DMS 273 (cell line): ENCODE measurements at regions not wholly inside any gene's neighbourhood (a gene's known extent, or its start where the extent isn't known, plus 50 kb on each side); places are given as distances from the start of the nearest gene placed in this dataset.
A peak's percentile ranks its signal among the peaks of the same experiment; 100 is the strongest.
"Not testable (repeated sequence)": the region's sequence is repeated elsewhere in the genome, so short reads cannot be mapped to it uniquely, and the experiment has no call there.

Source experiments
- DNase-seq: peaks from one replicate; lab custom pipeline; 2025; ENCODE audit not compliant: unreplicated experiment; lab: John Stamatoyannopoulos, UW

DNA sequence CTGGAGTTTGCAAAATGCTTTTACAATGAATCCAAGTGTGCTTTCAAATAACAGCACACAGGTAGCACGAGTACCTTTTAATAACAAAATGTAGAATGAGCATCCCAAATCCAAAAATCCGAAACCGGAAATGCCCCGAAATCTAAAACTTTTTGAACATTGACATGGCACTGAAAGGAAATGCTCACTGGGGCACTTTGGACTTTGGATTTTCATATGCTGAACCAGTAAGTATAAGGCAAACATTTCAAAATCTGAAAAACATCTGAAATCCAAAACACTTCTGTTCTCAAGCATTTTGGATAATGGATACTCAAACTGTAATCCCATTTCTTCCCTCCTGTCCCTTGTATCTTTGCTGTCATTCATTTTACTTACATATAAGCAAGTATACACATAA is 50.1 kb downstream of the GCNT4 start:
- no peak for DNase-seq

DNA sequence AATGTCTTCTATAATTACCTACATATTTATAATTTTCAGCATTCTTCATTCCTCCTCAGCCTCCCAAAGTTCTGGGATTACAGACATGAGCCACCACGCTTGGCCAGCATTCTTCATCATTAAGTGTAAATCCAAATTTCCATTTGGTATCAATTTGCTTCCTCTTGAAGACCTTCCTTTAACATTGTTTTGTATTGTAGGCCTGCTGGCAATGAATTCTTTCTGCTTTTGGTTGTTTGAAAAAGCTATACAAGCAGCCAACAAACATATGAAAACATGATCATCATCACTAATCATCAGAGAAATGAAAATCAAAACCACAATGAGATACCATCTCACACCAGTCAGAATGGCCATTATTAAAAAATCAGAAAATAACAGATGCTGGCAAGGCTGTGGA is 56.4 kb downstream of the GCNT4 start:
- DNase-seq: no peak

DNA sequence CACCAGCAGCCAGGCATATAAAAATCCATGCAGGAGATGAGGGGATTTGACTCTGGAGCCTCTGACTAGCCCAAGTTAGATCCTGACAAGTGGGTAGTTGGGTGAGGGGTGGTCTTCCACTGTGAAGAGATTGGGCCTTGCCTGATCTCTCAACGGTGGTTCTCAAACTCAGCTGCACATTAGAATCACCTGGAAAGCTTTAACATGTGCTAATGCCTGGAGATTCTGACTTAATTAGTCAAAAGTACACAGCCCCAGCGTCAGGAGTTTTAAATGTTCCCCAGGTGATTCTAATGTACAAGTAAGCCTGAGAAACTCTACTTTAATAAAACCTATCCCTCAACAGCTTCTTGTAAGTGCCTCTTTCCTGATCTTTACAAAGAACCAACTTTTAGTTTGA is 57.5 kb downstream of the GCNT4 start:
- DNase-seq: no peak

DNA sequence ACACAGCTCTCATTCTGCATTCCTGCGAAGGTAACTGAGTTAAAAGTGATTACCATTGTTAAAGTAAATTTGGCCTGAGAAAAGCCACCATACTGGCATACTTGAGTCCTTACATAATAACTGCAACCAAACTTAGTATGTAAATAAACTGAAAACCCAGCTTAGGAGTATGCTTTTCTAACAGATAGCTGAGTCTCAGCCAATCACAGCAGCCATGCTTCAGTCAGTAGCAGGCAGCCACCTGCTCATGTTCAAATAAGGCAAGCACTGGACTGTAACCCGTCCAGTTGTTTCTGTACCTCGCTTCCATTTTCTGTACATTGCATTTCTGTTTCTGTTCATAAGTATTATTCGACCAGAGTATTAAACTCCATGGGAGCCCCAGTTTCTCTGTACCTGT is 58.6 kb downstream of the GCNT4 start:
- no peak for DNase-seq

DNA sequence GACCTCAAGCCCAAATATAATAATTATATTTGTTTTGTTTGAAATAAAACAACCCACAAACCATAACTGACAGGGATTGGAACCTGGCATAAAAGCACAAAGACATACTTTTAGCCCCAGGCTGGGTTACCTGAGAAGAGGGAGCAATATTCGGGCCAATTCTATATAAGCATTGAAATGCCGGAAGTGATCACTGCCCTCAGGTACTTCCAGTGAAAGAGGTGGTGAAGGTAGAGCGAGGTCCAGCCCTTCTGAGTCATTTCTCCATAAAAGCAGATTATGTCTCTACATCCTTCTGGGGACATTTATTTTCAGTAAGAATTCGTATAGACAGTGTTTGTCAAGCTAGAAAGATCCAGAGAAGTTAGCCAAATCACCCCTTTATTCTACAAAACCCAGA is 59.6 kb downstream of the GCNT4 start:
- DNase-seq: no peak

DNA sequence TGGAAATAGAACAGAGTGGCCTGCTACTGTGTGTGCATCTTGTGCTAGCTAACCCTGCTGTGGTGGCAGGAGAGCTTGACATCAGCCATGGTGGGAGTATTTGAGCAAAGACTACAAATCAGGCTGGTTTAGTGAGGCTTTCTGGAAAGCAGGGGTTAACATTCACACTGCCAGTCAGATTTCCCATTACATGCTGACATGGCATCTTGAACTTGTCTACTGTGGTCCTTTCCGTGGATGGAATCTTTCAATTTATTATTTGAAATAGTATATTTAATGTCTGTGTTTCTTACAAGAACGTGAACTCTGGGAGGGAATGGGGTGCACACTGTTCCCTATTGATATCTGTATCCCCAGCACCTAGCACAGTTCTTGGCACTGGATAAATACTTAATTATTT is 60.8 kb downstream of the GCNT4 start:
- DNase-seq: no peak

DNA sequence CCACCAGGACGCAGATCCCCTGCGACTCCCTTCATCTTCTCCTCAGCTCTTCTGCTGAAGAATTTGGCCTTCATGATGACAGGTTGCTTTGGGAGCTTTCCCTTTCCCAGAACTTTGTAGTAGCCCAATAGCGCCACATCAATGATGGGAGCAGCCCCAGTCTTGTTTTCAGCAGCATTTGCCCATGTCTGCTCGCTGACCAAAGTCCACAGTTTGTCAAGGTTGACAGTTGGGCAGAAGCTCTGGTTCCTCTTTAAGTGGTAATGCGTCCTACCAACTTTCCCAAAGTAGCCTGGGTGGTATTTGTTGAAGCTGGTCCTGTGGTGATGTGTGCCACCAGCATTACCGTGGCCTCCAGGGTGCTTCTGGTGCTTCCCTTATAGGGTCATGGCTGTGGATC is 62.2 kb downstream of the GCNT4 start:
- no peak for DNase-seq

DNA sequence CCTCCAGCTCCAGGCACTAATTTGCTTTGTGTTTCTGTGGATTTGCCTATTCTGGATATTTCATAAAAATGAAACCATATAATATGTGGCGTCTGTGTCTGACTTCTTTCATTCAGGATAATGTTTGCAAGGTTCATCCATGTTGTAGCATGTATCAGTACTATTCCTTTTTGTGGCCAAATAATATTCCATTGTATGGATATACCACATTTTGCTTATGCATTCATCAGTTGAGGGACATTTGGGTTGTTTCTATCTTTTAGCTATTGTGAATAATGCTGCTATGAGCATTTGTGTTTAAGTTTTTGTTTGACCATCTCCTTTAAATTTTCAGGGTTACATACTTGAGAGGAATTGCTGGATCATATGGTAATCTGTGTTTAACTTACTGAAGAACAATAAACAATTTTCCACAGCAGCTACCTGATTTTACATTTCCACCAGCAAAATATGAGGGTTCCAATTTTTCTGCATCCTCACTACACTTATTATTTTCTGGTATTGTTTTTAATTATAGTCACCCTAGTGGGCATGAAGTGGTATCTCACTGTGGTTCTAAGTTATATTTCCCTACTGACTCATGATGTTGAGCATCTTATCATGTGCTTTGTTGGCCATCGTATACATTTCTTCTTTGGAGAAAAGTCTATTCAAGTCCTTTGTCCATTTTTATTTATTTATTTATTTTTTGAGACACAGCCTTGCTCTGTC is 63.9 kb downstream of the GCNT4 start:
- no peak for DNase-seq

DNA sequence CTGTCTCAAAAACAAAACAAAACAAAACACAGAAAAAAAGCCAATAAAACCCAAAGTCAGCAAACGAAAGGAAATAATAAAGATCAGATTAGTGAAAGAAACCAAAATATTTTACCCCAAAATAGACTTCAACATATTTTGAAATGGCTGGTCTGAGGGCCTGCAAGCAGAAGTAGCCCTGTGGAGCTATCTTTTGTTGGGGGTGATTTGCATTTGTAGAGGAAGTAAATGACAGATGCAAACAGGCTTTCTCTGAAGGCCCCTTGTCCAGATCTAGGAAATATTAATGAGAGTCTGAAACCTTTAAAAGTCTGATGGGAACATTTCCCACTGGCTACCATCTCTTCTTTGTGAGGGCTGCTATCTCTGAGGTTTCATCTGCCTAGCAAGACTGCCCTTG is 74.0 kb downstream of the GCNT4 start:
- no peak for DNase-seq

DNA sequence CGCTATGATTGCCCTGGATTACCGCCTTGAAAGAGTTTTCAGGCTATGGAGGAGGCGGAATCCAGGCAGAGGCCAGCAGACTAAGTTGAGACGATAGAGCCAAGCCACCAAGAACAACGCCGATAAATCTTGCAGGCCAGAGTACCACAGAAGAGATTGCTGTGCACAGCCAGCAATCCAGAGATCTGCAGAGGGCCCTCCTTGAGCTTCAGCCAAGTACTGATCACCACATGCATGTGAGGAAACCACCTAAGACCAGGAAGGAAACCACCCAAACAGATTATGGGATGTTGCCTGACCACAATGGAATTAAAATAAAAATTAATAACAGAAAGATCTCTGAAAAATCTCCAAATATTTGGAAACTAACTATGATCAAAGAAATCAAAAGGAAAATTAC is 74.9 kb downstream of the GCNT4 start:
- DNase-seq: no peak

DNA sequence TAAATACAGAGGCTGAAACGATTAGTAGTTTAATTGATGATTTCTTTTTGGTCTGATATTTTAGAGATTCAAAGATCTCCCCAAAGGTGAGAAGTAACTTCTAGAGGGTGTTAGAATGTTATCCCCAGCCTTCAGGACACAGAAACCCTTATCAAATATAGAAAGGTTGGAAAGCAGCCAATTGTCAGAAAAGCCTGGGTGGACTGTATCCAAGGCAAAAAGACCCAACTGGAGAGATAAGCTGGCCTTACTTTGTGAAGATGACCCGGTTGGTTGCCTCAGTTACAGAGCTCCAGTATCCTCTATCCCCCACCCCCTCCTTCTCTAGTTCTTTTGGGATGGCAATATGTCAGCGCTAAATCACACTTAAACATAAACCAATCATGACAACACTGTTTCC is 75.7 kb downstream of the GCNT4 start:
- peak; percentile 12 for DNase-seq

DNA sequence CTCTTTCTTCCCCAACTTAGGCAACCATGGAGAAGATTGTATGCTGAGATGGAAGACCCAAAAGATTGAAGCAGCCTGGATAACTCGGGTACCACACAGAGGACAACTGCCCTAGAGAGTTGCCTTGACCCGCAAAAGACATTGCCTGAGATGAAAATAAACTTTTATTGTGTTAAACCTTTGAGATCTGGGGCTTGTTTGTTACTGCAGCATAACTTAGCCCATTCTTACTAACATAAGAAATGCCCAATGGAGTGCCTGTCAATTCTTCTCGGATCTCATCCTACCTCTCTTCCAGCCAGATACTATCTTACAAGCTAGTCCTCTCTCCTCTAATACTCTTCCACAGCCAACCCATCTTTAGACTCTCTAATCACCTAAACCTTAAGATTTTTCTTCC is 76.8 kb downstream of the GCNT4 start:
- no peak for DNase-seq

DNA sequence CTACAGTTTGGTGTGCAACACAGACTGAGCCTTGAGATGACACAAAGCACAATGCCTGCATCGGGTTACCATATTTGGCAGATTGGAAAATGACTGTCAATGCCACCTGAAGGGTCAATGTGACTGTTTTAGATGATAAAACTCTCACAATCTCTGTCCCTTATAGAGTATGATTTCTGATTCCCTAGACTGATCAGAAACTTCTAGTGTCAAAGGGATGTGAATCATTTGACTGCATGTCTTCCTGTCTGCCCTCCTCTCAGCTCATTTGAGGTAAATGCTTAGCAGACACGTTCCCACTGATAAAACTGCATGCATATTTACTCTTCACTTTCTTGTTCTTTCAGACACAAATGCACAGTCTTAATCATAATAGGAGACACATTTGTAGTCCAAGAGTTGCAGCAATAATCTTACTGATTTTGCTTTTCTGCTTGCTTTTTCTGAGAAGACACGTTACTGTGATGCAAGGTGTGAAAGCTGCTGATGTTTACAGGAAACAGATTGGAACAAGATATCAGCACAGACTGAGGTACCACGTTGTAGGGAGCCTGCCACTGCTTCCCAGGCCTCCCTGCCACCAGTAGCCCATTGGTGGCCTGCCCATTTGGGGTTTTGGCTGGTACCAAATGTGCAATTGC is 77.8 kb downstream of the GCNT4 start:
- no peak for DNase-seq

DNA sequence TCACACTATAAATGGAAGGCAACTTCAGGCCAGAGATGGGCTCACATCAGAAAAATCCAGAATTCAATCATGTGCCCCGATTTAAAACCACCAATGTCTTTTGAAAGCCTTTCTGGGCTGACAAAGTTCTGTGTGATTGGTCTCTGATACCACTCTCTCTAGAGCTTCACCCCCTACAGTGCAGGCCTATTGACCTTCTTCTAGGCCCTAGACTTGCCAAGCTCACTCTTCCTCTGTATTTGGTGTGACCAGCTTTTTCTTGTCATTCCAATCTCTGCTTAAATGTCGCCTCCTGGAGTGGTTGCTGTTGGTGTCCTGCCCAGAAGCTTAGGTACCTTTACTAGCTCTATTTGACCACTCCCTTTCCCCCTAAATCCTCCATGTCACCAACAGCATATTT is 78.7 kb downstream of the GCNT4 start:
- DNase-seq: no peak

DNA sequence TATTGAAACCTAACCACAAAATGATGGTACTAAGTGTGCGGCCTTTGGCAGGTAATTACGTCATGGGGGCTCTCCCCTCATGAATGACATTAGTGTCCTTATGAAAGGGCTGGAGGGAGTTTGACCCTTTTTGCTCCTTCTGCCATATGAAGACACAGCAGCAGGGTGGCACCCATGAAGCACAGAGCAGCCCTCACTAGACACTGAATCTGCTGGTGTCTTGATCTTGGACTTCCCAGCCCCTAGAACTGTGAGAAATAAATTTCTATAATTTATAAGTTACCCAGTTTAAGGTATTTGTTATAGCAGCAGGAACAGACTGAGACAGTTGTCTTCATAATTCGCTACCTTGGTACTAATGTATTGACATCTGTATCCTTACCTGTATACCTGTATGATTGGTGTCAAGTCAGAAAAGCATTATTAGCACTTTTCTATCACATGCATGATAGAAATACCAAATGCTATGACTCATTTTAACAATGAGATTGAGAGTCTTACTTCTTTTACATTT is 80.4 kb downstream of the GCNT4 start:
- DNase-seq: no peak

DNA sequence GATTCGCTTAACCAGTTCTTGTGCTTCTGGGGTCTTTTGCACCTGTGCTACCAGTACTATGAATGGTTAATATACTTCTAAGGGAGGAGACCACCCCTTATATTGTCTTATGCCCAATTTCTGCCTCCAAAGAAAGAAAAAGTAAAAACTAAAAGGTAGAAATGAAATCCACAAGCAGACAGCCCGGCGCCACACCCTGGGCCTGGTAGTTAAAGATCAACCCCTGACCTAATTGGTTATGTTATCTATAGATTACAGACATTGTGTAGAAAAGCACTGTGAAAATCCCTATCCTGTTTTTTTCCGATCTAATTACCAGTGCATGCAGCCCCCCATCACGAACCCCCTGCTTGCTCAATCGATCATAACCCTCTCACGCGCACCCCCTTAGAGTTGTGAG is 81.5 kb downstream of the GCNT4 start:
- not testable (repeated sequence) for DNase-seq

DNA sequence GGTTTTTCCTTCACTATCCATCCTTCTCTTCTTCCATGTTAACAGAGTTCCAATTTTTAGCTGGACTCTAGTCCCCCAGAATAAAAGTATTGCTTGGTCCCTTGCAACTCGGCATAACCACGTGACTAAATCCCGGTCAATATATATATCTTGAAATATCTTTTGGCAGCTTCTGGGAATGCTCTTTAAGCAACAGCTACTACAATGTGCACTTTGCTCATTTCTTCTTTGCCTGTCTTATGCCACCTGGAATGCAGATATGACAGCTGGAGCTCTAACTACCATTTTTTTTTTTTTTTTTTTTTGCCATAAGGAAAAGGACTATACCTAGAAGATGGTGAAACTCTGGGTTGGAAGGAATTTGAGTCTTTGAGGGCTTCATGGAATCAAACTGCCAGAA is 82.6 kb downstream of the GCNT4 start:
- DNase-seq: no peak

DNA sequence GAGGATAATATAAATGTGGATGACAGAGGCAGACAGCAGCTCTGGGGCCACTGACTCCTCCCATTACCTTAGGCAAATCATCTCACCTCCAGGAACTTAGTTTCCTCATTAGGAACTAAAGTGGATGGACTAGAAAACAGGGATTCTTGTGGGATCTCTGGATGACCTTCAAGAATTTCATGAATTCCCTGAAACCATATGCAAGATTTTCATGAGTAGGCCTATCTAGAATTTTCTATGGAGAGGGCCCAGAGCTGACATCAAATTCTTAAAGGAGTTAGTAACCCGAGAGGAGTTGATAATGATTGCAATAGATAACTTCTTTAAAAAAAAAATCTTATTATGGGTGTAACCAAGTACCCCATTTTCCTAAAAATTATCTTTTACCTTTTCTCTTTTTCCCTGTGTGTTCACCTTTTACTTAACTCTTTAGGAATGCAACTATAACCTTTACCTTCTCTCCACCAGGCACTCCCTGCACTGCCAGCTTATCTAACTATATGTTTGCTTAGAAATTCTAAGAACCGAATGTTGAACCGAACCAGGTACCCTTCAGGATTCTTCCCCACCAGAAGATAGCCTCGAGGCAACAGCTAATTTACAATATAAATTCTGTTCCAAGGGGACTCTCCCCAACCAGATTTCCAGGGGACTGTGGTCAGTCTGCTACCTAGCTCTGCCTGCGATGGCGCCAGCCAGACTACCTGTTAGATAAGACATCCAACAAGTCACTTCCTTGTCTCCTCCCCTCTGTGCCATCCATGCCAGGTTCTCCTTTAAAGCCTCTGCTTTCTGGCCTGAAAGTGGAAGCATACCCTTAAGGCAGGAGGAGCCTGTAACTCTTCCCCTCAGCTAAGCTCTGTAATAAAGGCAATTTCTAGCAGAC is 86.0 kb downstream of the GCNT4 start:
- DNase-seq: no peak

DNA sequence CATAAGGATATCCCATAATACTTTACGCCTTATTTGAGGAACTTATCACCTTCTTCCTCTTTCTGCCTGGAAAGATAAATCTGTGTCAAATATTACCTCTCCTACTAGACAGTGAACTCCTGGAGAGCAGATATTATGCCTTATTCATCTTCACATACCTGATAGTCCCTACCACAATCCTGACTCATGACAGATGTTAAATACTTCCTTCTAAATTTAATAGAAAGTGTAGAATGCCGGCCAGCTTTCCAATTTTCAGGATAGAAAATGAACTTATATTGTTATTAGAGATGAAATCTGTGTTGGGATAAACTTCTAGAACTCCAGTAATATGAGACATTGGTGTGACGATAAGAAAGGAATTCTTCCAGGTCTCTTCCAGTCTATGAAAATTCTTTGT is 89.0 kb downstream of the GCNT4 start:
- DNase-seq: no peak

DNA sequence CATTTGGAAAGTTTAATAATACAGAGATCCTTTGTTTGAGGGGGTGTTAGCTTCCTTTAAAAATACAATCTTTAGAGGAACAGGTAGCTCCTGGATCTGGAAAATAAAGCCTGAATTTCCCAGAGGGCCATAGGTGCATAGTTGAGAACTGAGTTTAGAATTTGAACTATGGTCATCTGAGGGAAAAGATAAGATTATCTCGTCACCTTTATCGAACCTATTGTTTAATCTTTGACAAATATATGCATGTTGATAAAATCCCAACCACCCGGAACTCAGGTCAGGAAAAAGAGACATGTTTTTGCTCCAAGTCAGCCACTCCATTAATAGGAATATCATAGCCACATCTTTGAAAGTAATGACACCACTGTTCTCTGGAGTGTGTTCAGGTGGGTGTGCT is 91.7 kb upstream of the FAM169A start:
- no peak for DNase-seq

DNA sequence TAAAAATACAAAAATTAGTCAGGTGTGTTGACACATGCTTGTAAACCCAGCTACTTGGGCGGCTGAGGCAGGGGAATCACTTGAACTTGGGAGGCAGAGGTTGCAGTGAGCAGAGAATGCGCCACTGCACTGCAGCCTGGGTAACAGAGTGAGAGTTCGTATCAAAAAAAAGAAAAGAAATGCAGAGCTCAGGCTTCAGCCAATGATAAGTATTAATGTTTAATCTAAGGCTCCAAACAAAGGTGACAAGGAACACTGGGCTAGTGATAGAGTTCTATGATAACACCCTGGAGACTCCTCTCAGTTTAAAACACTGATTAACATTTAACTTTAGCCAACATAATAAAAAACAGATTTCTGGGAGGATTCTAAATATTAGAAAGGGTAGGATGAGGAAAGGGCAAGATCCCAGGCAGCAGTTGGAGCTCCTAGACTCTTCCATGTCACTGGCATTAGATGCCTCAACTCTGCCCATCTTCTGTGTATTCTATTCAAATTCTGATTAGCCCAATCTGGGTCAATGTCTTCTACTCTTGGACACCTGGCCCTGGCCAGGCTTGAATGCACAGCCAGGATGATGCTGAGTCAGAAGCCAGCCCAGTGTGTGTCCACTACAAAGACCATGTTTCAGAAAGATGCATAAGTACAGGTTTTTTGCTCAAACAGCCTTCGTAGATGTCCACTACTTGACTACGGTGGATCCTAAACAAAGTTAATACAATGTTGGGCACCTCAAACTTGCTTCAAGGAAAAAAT is 91.0 kb upstream of the FAM169A start:
- no peak for DNase-seq
